ENCODE measurements at regions not wholly inside any gene's neighbourhood (a gene's known extent, or its start where the extent isn't known, plus 50 kb on each side); places are given as distances from the start of the nearest gene placed in this dataset.

GRCh38 chr22:49166211-49166610 lies 661.5 kb downstream of the BRD1 start (continued):
- TF ChIP-seq CBX3 (IDR thresholded peaks at IDR 0.05; ENCODE audit: low read depth) (no peak), FOSL1 (IDR thresholded peaks at IDR 0.05; ENCODE audit: low read depth) (no peak), ZNF274 (IDR thresholded peaks at IDR 0.05; ENCODE audit: low read depth, low read length) (no peak)

- no peaks in the 10 kb centered on the region for H3K9me3 ChIP-seq (ENCODE audit: control insufficient read depth in 1 of 2, insufficient read depth in 1 of 2, low read depth in 1 of 2, low read length in 2 of 2)
- ChIA-PET POLR2A (no interaction called here), CTCF (no interaction called here), RAD21 (ENCODE audit: low non-redundant PET in 1 of 2, low total read pairs in 2 of 2, uncharacterized antibody in 2 of 2, unreplicated experiment in 2 of 2) (no interaction called here)
- H3K27ac ChIP-seq (ENCODE audit: low read depth, low read length), result no peak overlapping the region
- no peak overlapping the region for H3K4me3 ChIP-seq (replicated peaks in 1 of 2; ENCODE audit: low read depth in 1 of 2, low read length in 2 of 2)
- H3K9me2 ChIP-seq (ENCODE audit: insufficient read depth), result no peaks in the 10 kb centered on the region
- H4K20me1 ChIP-seq (ENCODE audit: insufficient read depth), result no peaks in the 10 kb centered on the region
- H2AFZ ChIP-seq (ENCODE audit: low read depth, low read length, poor library complexity, severe bottlenecking), result no peak overlapping the region
- H3K4me1 ChIP-seq (ENCODE audit: control insufficient read depth in 1 of 2, insufficient read depth in 2 of 2, low read length in 2 of 2), result no peaks in the 10 kb centered on the region
- no TSS peak for BruUV-seq (replicated peaks)
- H3K79me2 ChIP-seq (ENCODE audit: insufficient read depth, low read length), result no peaks in the 10 kb centered on the region
- intact Hi-C loops (cut with micrococcal nuclease), result no loop called here
- no peak overlapping the region for H3K4me2 ChIP-seq (ENCODE audit: low read length)
- no peaks in the 10 kb centered on the region for H3K36me3 ChIP-seq (ENCODE audit: control insufficient read depth in 1 of 2, insufficient read depth in 2 of 2, low read length in 2 of 2)
- ATAC-seq (no peak), DNase-seq (ENCODE audit: low read depth, low spot score) (no peak)
- TF ChIP-seq POLR2A (IDR thresholded peaks at IDR 0.05; ENCODE audit: borderline replicate concordance, extremely low read depth, insufficient read depth, insufficient read length) (no peak), ZNF274 (IDR thresholded peaks at IDR 0.05; ENCODE audit: low read depth, low read length) (no peak), YY1 (IDR thresholded peaks at IDR 0.05; ENCODE audit: extremely low read depth, insufficient replicate concordance, low read depth, low read length) (no peak), MAX (IDR thresholded peaks at IDR 0.05) (no peak)
- H3K27me3 ChIP-seq (ENCODE audit: insufficient read depth, low read length), result peaks cover 11% of the 10 kb centered on the region
- H3K9ac ChIP-seq (ENCODE audit: low read length), result no peak overlapping the region
Observed at GRCh38 chr22:49164773-49165320, 662.8 kb downstream of the BRD1 start.

GRCh38 chr22:49163960-49164690 lies 663.5 kb downstream of the BRD1 start:
- no peaks in the 10 kb centered on the region for H4K20me1 ChIP-seq (ENCODE audit: insufficient read depth)
- no peaks in the 10 kb centered on the region for H3K79me2 ChIP-seq (ENCODE audit: insufficient read depth, low read length)
- BruUV-seq (replicated peaks), result no TSS peak
- no peaks in the 10 kb centered on the region for H3K36me3 ChIP-seq (ENCODE audit: control insufficient read depth in 1 of 2, insufficient read depth in 2 of 2, low read length in 2 of 2)
- CTCF ChIA-PET, result no interaction called here
- H3K4me2 ChIP-seq (ENCODE audit: low read length), result no peak overlapping the region
- no peak overlapping the region for H3K4me3 ChIP-seq (replicated peaks in 1 of 2; ENCODE audit: low read depth in 1 of 2, low read length in 2 of 2)
- ATAC-seq, result peak; percentile 14; the same call in 1 of the 2 replicates
- POLR2A ChIA-PET, result no interaction called here
- no peaks in the 10 kb centered on the region for H3K9me3 ChIP-seq (ENCODE audit: control insufficient read depth in 1 of 2, insufficient read depth in 1 of 2, low read depth in 1 of 2, low read length in 2 of 2)
- H3K27ac ChIP-seq (ENCODE audit: low read depth, low read length), result no peak overlapping the region
- intact Hi-C loops (cut with micrococcal nuclease), result no loop called here
- no peak overlapping the region for H2AFZ ChIP-seq (ENCODE audit: low read depth, low read length, poor library complexity, severe bottlenecking)
- H3K4me1 ChIP-seq (ENCODE audit: control insufficient read depth in 1 of 2, insufficient read depth in 2 of 2, low read length in 2 of 2), result no peaks in the 10 kb centered on the region
- no peaks in the 10 kb centered on the region for H3K9me2 ChIP-seq (ENCODE audit: insufficient read depth)
- H3K9ac ChIP-seq (ENCODE audit: low read length), result no peak overlapping the region
- no peak for DNase-seq (ENCODE audit: low read depth, low spot score)
- peaks cover 14% of the 10 kb centered on the region for H3K27me3 ChIP-seq (ENCODE audit: insufficient read depth, low read length)
- RAD21 ChIA-PET (ENCODE audit: low non-redundant PET in 1 of 2, low total read pairs in 2 of 2, uncharacterized antibody in 2 of 2, unreplicated experiment in 2 of 2), result no interaction called here
- TF ChIP-seq POLR2A (IDR thresholded peaks at IDR 0.05; ENCODE audit: borderline replicate concordance, extremely low read depth, insufficient read depth, insufficient read length), result no peak
- TF ChIP-seq SIN3A (IDR thresholded peaks at IDR 0.05; ENCODE audit: low read depth), result no peak
- no peak for TF ChIP-seq RAD21 (IDR thresholded peaks at IDR 0.05; ENCODE audit: low read depth)
- TF ChIP-seq CTCF (IDR thresholded peaks at IDR 0.05 in 2 of 3, conservative IDR thresholded peaks at IDR 0.05 in 1 of 3; ENCODE audit: borderline replicate concordance in 1 of 3, insufficient read depth in 1 of 3, low read depth in 2 of 3, low read length in 2 of 3), result no peak
- TF ChIP-seq ATF3 (IDR thresholded peaks at IDR 0.05), result no peak
- TF ChIP-seq FOSL1 (IDR thresholded peaks at IDR 0.05; ENCODE audit: low read depth), result no peak
- no peak for TF ChIP-seq EZH2 (IDR thresholded peaks at IDR 0.05)
- TF ChIP-seq MAX (IDR thresholded peaks at IDR 0.05), result no peak
- no peak for TF ChIP-seq ZFX (IDR thresholded peaks at IDR 0.05)
- no peak for TF ChIP-seq POLR2AphosphoS5 (IDR thresholded peaks at IDR 0.05; ENCODE audit: low read depth, low read length)
- no peak for TF ChIP-seq EGR1 (IDR thresholded peaks at IDR 0.05; ENCODE audit: low read depth)
- TF ChIP-seq ELF1 (IDR thresholded peaks at IDR 0.05; ENCODE audit: borderline replicate concordance, low read depth), result no peak
